ENCODE measurements at regions not wholly inside any gene's neighbourhood (a gene's known extent, or its start where the extent isn't known, plus 50 kb on each side); places are given as distances from the start of the nearest gene placed in this dataset.

DNA sequence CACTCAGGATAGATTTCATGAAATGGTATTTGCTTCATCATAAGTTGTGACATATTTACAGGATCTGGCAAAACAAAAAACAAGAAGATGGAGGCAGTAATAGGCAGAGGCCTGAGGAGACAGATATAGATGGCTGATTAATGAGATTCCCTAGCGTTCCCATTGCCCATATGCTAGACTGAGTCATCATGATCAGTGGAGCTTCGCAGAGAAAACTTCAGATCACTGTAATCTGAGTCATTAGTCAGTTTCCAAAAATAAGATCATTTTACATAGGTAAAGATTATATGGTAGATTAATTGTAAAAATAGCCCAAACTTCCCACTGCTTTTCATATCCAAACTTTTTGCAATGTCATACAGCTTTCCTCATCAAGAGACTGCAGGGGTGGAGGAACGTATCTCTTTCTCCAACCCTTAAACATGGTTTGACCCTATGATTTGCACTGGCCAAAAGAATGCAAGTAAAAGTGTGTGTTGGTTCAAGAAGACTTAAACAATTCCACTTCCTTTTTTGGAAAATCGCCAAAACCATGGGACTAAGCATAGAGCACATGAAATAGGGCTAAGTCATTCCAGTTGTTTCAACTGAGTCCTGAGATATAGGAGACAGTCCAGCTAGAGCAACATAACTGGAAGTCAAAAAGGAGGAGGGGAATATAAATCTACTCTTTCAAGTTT is 626.0 kb downstream of the RNF144B start:
- Histone ChIP-seq H3K36me3 (ENCODE audit: insufficient read depth, low read length) (no peaks in the 10 kb centered on the region), H3K4me2 (ENCODE audit: low read length) (no peak overlapping the region), H3K9me3 (replicated peaks; ENCODE audit: low read length) (no peaks in the 10 kb centered on the region), H3K4me3 (ENCODE audit: low read length) (no peak overlapping the region), H3K9ac (ENCODE audit: low read depth, low read length) (no peak overlapping the region), H3K4me1 (ENCODE audit: control insufficient read depth, insufficient read depth, low read length) (no peaks in the 10 kb centered on the region), H3K27me3 (ENCODE audit: control insufficient read depth, insufficient read depth, low read length) (no peaks in the 10 kb centered on the region)

DNA sequence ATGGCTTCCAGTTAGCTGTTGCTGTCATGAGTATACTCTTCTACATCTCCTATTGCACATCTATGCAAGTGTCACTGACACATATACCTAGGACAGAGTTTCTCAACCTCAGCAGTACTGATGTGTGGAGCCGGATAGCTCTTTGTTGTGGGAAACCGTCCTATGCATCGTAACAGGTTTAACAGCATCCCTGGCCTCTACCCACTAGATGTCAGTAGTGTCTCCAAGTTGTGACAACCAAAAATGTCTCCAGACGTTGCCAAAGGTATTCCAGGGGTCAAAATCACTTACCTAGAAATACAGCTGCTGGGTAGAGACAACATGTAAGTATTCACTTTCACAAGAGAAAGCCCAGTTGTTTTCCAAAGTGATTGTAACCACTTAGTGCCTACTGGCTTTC is 637.6 kb downstream of the RNF144B start:
- Histone ChIP-seq H3K4me3 (ENCODE audit: low read length) (no peak overlapping the region), H3K4me1 (ENCODE audit: control insufficient read depth, insufficient read depth, low read length) (no peaks in the 10 kb centered on the region), H3K9me3 (replicated peaks; ENCODE audit: low read length) (no peaks in the 10 kb centered on the region), H3K27me3 (ENCODE audit: control insufficient read depth, insufficient read depth, low read length) (no peaks in the 10 kb centered on the region), H3K9ac (ENCODE audit: low read depth, low read length) (no peak overlapping the region), H3K4me2 (ENCODE audit: low read length) (no peak overlapping the region), H3K36me3 (ENCODE audit: insufficient read depth, low read length) (no peaks in the 10 kb centered on the region)

DNA sequence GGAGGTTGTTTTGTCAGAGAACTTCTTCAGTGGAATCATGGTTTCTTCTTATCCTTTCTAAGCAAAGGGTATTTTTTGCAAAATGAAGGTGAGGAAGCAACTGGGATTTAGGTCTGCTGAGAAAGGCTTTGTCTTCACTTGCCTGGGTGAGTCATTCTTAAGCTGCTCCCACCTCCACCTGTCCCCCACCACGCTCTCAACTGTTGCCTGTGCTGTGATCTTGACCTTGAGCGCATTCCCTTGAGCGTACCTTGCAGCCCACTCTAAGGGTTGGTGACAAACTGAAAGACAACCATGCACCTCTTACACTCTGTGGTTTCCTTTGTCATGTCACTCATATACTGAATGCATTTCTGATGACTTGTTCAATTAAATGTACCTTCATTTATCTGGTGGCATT is 641.1 kb downstream of the RNF144B start:
- Histone ChIP-seq H3K9me3 (replicated peaks; ENCODE audit: low read length) (no peaks in the 10 kb centered on the region), H3K4me2 (ENCODE audit: low read length) (no peak overlapping the region), H3K36me3 (ENCODE audit: insufficient read depth, low read length) (no peaks in the 10 kb centered on the region), H3K4me1 (ENCODE audit: control insufficient read depth, insufficient read depth, low read length) (no peaks in the 10 kb centered on the region), H3K4me3 (ENCODE audit: low read length) (no peak overlapping the region), H3K27me3 (ENCODE audit: control insufficient read depth, insufficient read depth, low read length) (no peaks in the 10 kb centered on the region), H3K9ac (ENCODE audit: low read depth, low read length) (no peak overlapping the region)

DNA sequence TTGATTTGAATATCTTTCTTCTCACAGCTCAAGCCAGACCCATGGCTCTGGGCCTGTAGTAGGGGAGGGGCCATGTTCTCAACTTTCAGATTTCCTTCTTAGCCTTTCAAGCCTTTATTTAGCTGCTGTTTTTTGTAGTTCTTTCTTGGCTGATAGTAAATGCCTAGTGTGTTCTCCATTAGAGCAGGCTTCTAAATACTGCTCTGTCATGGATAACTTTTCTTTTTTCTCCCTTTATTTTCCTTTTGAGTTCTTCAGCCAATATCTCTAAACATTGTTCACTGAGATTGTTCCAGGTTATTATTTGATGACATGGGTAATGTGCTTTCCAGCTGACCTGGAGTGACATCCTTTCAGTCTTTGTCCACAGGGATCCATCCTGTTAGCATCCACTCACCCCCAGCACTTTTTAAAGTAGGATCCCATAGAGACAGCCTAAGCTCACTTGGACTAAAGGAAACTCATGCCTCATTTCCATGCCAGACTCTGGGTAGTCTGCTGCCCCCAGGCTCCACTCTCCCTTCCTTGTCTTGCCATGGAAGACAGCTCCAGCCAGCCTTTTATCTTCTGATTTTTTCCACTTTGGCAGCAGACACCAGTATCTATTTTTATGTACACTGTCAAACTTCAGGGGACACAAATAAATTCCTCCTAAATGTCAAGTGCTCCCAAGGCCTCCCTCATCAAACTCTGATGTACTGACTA is 645.6 kb downstream of the RNF144B start:
- H3K9me3 ChIP-seq (replicated peaks; ENCODE audit: low read length) = no peaks in the 10 kb centered on the region
- H3K27me3 ChIP-seq (ENCODE audit: control insufficient read depth, insufficient read depth, low read length) = no peaks in the 10 kb centered on the region
- no peak overlapping the region for H3K9ac ChIP-seq (ENCODE audit: low read depth, low read length)
- H3K4me3 ChIP-seq (ENCODE audit: low read length) = no peak overlapping the region
- no peak overlapping the region for H3K4me2 ChIP-seq (ENCODE audit: low read length)
- no peaks in the 10 kb centered on the region for H3K36me3 ChIP-seq (ENCODE audit: insufficient read depth, low read length)
- H3K4me1 ChIP-seq (ENCODE audit: control insufficient read depth, insufficient read depth, low read length) = no peaks in the 10 kb centered on the region

DNA sequence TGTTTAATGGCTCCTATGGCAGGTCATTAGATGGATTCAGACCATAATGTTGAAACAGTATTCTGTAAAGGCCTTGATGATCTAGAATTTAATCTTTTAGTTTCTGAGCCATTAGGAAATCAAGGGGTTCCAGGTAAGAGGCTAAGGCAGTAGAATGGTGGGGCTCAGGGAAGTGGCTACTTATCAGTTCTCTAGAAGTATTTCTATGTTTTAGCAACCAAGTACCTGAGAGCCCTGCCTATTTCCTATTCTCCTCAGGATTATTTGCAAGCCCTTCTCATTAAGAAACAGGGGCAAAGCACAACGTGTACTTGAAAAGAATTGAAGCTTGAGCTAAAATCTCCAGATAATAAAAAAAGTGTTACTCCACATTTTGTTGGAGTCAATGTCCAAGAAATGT is 646.5 kb downstream of the RNF144B start:
- no peak overlapping the region for H3K4me3 ChIP-seq (ENCODE audit: low read length)
- H3K9ac ChIP-seq (ENCODE audit: low read depth, low read length) = no peak overlapping the region
- H3K36me3 ChIP-seq (ENCODE audit: insufficient read depth, low read length) = no peaks in the 10 kb centered on the region
- no peaks in the 10 kb centered on the region for H3K4me1 ChIP-seq (ENCODE audit: control insufficient read depth, insufficient read depth, low read length)
- no peaks in the 10 kb centered on the region for H3K9me3 ChIP-seq (replicated peaks; ENCODE audit: low read length)
- no peaks in the 10 kb centered on the region for H3K27me3 ChIP-seq (ENCODE audit: control insufficient read depth, insufficient read depth, low read length)
- no peak overlapping the region for H3K4me2 ChIP-seq (ENCODE audit: low read length)

DNA sequence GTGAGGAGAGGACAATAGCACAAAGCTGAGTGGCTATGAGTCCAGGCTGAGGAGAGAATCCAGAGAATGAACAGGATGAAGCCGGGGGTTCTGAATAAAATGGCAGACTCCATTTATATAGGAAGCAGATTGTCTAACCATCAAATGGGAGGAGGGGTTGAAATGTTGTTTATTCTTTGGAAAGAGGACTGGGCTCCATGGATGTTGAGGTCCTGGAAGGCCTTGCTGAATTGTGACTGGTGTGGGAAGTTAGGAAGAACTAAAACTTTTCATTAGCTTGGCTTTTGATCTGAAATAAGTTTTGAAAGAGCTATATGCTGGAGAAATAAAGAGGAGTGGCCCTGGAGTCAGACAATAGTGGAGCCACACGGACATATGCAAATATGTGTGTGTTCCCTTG is 647.8 kb downstream of the RNF144B start:
- Histone ChIP-seq H3K4me2 (ENCODE audit: low read length) (no peak overlapping the region), H3K27me3 (ENCODE audit: control insufficient read depth, insufficient read depth, low read length) (no peaks in the 10 kb centered on the region), H3K9ac (ENCODE audit: low read depth, low read length) (no peak overlapping the region), H3K36me3 (ENCODE audit: insufficient read depth, low read length) (no peaks in the 10 kb centered on the region), H3K4me3 (ENCODE audit: low read length) (no peak overlapping the region), H3K9me3 (replicated peaks; ENCODE audit: low read length) (no peaks in the 10 kb centered on the region), H3K4me1 (ENCODE audit: control insufficient read depth, insufficient read depth, low read length) (no peaks in the 10 kb centered on the region)

DNA sequence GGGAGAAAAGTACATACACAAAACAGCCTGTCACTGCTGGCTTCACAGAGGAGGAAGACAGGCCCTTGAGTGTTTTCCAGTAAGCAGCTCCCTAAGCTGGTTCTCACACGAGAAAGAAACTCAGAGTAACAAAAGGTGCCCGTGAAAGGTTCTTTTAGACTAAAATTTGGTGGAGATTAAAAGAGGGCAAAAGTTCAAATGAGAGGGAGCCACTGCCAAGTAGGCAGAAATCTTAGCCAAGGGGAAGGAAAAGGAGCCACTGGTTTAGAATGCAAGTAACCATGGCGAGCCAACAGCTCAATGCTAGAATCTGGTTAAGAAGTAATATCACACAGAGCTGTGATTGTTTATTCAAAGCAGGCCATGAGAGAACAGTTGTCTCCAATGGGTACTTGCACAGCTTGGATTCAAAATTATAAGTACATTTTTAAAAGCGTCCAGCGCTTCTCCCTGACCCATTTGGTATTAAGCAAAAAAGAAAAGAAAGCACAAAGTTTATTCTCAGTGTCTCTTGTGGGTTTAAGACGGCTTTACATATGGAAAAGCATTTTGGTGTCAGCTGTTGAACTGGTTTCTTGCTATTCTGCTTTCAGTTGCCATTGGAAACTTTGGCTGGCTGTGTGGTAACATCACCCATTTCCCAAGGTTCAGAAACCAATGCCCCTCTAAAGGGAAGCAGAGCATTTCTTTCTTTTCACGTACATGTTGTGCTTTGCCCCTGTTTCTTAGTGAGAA is 648.5 kb downstream of the RNF144B start:
- H3K9me3 ChIP-seq (replicated peaks; ENCODE audit: low read length) = no peaks in the 10 kb centered on the region
- H3K4me3 ChIP-seq (ENCODE audit: low read length) = no peak overlapping the region
- no peaks in the 10 kb centered on the region for H3K27me3 ChIP-seq (ENCODE audit: control insufficient read depth, insufficient read depth, low read length)
- H3K36me3 ChIP-seq (ENCODE audit: insufficient read depth, low read length) = no peaks in the 10 kb centered on the region
- no peak overlapping the region for H3K9ac ChIP-seq (ENCODE audit: low read depth, low read length)
- H3K4me2 ChIP-seq (ENCODE audit: low read length) = no peak overlapping the region
- no peaks in the 10 kb centered on the region for H3K4me1 ChIP-seq (ENCODE audit: control insufficient read depth, insufficient read depth, low read length)

DNA sequence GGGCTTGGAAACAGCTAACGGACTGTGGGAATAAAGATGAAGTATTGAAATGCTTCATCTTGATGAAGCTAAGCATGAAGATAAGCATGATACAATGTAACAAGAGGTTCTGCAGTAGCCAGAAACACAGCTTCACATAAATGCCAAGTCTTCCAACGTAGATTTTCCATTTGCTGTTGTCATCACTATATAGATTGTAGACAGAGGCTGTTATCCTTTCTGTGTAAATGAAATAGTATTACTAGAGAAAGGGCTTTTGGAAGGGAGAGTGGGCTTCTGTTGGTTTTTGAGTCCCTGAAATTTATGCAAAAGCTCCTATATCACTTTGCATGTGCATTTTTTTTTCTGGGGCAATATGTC is 649.0 kb downstream of the RNF144B start:
- Histone ChIP-seq H3K4me2 (ENCODE audit: low read length) (no peak overlapping the region), H3K4me3 (ENCODE audit: low read length) (no peak overlapping the region), H3K4me1 (ENCODE audit: control insufficient read depth, insufficient read depth, low read length) (no peaks in the 10 kb centered on the region), H3K27me3 (ENCODE audit: control insufficient read depth, insufficient read depth, low read length) (no peaks in the 10 kb centered on the region), H3K9ac (ENCODE audit: low read depth, low read length) (no peak overlapping the region), H3K9me3 (replicated peaks; ENCODE audit: low read length) (no peaks in the 10 kb centered on the region), H3K36me3 (ENCODE audit: insufficient read depth, low read length) (no peaks in the 10 kb centered on the region)

DNA sequence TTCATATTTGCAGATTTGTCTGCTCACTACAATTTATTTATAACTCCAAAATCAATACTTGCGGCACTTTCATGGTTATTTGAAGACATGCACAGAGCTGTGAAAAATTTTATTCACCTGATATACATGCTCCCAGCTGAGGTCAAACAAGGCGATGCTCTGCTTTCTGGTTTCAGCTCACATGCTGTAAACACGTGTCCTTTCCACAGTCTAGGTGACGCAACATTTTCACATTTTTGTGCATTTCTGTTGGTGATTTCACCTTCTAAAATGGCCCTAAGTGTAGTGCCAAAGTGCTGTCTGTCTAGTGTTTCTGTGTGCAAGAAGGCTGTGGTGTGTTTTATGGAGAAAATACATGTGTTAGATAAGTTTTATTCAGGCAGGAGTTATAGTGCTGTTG is 650.5 kb downstream of the RNF144B start:
- Histone ChIP-seq H3K4me3 (ENCODE audit: low read length) (no peak overlapping the region), H3K4me1 (ENCODE audit: control insufficient read depth, insufficient read depth, low read length) (no peaks in the 10 kb centered on the region), H3K9me3 (replicated peaks; ENCODE audit: low read length) (no peaks in the 10 kb centered on the region), H3K4me2 (ENCODE audit: low read length) (no peak overlapping the region), H3K27me3 (ENCODE audit: control insufficient read depth, insufficient read depth, low read length) (no peaks in the 10 kb centered on the region), H3K9ac (ENCODE audit: low read depth, low read length) (no peak overlapping the region), H3K36me3 (ENCODE audit: insufficient read depth, low read length) (no peaks in the 10 kb centered on the region)

DNA sequence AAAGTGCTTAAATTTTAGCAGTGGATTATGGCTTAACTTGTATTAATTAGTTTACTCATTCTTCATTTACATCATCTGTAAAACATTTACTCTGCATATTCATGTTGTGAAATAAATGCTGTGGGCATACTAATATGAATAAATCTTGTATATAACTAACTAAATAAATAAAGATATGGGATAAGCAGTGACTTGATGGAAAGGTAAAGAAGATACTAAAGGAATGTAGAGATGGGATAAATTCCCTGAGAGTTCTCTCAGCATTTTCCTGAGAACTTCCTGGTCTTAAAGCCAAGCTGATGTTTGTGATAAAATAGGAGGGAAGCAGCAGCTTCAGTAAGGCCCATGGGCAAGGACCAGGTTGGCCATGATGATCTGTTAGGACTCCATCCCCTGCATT is 652.1 kb downstream of the RNF144B start:
- Histone ChIP-seq H3K36me3 (ENCODE audit: insufficient read depth, low read length) (no peaks in the 10 kb centered on the region), H3K4me1 (ENCODE audit: control insufficient read depth, insufficient read depth, low read length) (no peaks in the 10 kb centered on the region), H3K9me3 (replicated peaks; ENCODE audit: low read length) (no peaks in the 10 kb centered on the region), H3K4me3 (ENCODE audit: low read length) (no peak overlapping the region), H3K9ac (ENCODE audit: low read depth, low read length) (no peak overlapping the region), H3K4me2 (ENCODE audit: low read length) (no peak overlapping the region), H3K27me3 (ENCODE audit: control insufficient read depth, insufficient read depth, low read length) (no peaks in the 10 kb centered on the region)

DNA sequence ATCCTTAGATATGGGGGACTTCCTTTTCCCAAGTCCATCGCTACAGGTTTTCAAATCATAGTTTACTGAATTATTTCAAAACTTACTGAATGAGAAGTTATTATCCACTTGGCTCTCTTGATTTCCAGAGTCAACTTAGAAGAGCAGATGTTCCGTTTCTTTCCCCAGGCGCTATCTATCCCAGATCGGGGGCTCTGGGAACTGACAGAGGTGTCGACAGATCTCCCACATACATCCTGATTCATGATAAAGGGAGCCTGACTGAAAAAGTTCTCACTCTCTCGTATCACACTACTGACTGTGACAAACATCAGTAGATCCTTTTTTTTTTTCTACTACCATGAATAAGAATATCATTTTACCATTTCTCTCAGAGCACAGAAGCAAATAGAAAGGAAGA is 654.8 kb downstream of the RNF144B start:
- H3K4me2 ChIP-seq (ENCODE audit: low read length) = no peak overlapping the region
- no peaks in the 10 kb centered on the region for H3K4me1 ChIP-seq (ENCODE audit: control insufficient read depth, insufficient read depth, low read length)
- no peak overlapping the region for H3K9ac ChIP-seq (ENCODE audit: low read depth, low read length)
- no peak overlapping the region for H3K4me3 ChIP-seq (ENCODE audit: low read length)
- no peaks in the 10 kb centered on the region for H3K36me3 ChIP-seq (ENCODE audit: insufficient read depth, low read length)
- H3K27me3 ChIP-seq (ENCODE audit: control insufficient read depth, insufficient read depth, low read length) = no peaks in the 10 kb centered on the region
- H3K9me3 ChIP-seq (replicated peaks; ENCODE audit: low read length) = no peaks in the 10 kb centered on the region

DNA sequence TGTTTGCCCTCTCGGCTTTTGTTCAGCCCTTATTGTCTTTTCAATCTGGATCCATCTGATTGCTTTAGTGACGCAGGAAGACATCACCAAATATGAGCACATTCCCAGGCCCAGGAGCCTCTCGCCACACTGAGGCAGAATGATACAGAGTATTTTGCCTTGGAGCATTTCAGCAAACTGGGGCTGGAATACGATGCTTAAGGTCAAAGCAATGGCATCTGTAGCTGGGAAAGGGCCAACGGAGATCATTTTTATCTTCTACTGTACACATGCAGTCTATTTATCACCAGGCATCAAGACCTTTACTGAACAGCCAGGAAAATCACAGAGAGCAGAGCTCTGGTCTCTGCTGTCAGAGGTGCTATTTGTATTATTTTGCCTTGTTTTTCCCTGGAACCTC is 655.3 kb downstream of the RNF144B start:
- H3K4me3 ChIP-seq (ENCODE audit: low read length) = no peak overlapping the region
- no peak overlapping the region for H3K9ac ChIP-seq (ENCODE audit: low read depth, low read length)
- no peak overlapping the region for H3K4me2 ChIP-seq (ENCODE audit: low read length)
- no peaks in the 10 kb centered on the region for H3K9me3 ChIP-seq (replicated peaks; ENCODE audit: low read length)
- no peaks in the 10 kb centered on the region for H3K36me3 ChIP-seq (ENCODE audit: insufficient read depth, low read length)
- no peaks in the 10 kb centered on the region for H3K27me3 ChIP-seq (ENCODE audit: control insufficient read depth, insufficient read depth, low read length)
- no peaks in the 10 kb centered on the region for H3K4me1 ChIP-seq (ENCODE audit: control insufficient read depth, insufficient read depth, low read length)

All from skeletal muscle satellite cell (primary cell).